Activated CD8-positive, alpha-beta T cell treated with anti-CD3 and anti-CD28 coated beads for 36 hours (primary cell): ENCODE measurements at regions not wholly inside any gene's neighbourhood (a gene's known extent, or its start where the extent isn't known, plus 50 kb on each side); places are given as distances from the start of the nearest gene placed in this dataset.

ENCODE experiments used
- ATAC-seq: fragments of 200-7000 bp; cut with Tn5 transposase; one replicate; pipeline ENCODE4 v1.10.0; 2021; ENCODE audit warnings: mild to moderate bottlenecking, moderate library complexity
- CTCF ChIA-PET: fragments of 350-600 bp; sonication (Branson Sonifier 250); formaldehyde crosslinking; loops from one replicate; lab custom pipeline; 2021; ENCODE audit warnings: antibody characterized with exemption; lab: Charles Lee
- POLR2A ChIA-PET: fragments of 350-600 bp; sonication (Branson Sonifier 250); formaldehyde crosslinking; loops from one replicate; lab custom pipeline; 2021; ENCODE audit warnings: antibody characterized with exemption; lab: Charles Lee
- DNase-seq: peaks from one replicate; pipeline ENCODE4 v3.0.0-alpha.2; 2020
- H3K27ac Mint-ChIP-seq: one replicate; pipeline ENCODE4 v1.8.0; 2021; ENCODE audit warnings: mild to moderate bottlenecking, mixed read lengths
- H3K27me3 Mint-ChIP-seq: one replicate; pipeline ENCODE4 v1.8.0; 2021; ENCODE audit warnings: mixed read lengths
- H3K36me3 Mint-ChIP-seq: one replicate; pipeline ENCODE4 v1.8.0; 2021; ENCODE audit warnings: low read depth, mixed read lengths
- H3K4me1 Mint-ChIP-seq: one replicate; pipeline ENCODE4 v1.8.0; 2021; ENCODE audit warnings: low read depth, mixed read lengths
- H3K4me3 Mint-ChIP-seq: one replicate; pipeline ENCODE4 v1.8.0; 2021; ENCODE audit warnings: mild to moderate bottlenecking, moderate library complexity, mixed read lengths
- H3K9me3 Mint-ChIP-seq: one replicate; pipeline ENCODE4 v1.8.0; 2021; ENCODE audit warnings: mixed read lengths
- intact Hi-C: fragments of 100-400 bp; cut with micrococcal nuclease; formaldehyde crosslinking; loops from one replicate; pipeline ENCODE4 v1.10.0; 2022
- TF ChIP-seq, protein P1 (sequence below): fragments of 200-600 bp; IDR thresholded peaks from one replicate; pipeline ENCODE4 v1.8.0; 2022; ENCODE audit warnings: antibody characterized with exemption, mild to moderate bottlenecking

DNA sequence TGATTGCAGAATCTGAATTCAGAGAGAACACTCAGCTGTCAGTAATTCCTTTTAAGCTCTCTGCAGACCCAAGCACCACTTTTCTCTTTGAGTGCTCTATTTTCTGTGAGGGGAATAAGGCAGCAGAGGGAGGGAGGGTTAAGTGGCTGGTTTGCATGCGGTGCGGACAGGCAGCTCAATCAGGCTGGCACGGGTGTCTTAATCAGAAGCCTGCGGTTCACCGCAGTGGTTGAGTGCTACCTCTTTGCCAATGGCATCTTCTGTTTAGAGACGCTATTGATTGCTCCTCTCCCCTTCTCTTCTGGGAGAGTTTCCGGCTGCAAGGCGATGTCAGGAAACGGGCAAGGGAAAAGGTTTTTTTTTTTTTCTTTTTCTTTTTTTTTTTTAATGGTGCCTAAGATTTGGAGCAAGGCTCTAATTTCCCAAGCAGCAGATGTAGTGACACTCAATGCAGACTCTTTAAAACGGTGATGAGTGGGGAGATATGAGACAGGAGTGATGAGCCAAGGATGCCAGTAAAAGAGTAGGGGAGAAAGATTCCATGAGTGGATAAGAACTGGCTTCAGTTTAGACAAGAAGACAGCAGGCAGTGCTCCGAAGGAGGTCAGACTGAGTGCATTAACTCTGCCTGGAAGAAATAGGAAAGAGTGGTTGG, 533.7 kb upstream of the SEL1L start:
- intact Hi-C loops, result no loop called here
- Mint-ChIP-seq H3K27ac (no peak overlapping the region), H3K27me3 (no peaks in the 10 kb centered on the region), H3K9me3 (peaks cover 8% of the 10 kb centered on the region), H3K36me3 (no peaks in the 10 kb centered on the region), H3K4me1 (no peaks in the 10 kb centered on the region), H3K4me3 (no peak overlapping the region)
- DNase-seq (no peak), ATAC-seq (no peak)
- TF ChIP-seq, protein P1, sequence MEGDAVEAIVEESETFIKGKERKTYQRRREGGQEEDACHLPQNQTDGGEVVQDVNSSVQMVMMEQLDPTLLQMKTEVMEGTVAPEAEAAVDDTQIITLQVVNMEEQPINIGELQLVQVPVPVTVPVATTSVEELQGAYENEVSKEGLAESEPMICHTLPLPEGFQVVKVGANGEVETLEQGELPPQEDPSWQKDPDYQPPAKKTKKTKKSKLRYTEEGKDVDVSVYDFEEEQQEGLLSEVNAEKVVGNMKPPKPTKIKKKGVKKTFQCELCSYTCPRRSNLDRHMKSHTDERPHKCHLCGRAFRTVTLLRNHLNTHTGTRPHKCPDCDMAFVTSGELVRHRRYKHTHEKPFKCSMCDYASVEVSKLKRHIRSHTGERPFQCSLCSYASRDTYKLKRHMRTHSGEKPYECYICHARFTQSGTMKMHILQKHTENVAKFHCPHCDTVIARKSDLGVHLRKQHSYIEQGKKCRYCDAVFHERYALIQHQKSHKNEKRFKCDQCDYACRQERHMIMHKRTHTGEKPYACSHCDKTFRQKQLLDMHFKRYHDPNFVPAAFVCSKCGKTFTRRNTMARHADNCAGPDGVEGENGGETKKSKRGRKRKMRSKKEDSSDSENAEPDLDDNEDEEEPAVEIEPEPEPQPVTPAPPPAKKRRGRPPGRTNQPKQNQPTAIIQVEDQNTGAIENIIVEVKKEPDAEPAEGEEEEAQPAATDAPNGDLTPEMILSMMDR, result no peak
- POLR2A ChIA-PET, result no interaction called here
- CTCF ChIA-PET, result no interaction called here

DNA sequence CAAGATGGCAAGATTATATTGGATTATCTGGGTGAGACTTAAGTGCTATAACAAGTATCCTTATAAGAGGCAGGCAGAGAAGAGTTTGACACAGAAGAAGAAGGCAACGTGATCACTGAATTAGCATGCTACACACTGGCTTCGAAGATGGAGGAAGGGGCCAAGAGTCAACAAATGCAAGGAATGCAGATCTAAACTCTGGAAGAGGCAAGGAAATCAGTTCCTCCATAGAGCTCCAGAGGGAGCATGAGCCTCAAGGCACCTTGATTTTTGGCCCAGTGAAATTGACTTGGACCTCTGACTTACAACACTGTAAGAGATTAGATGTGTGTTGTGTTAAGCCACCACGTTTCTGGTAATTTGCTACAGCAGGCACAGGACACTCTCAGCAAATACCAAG, 536.4 kb upstream of the SEL1L start:
- peaks cover 3% of the 10 kb centered on the region for H3K9me3 Mint-ChIP-seq
- no peaks in the 10 kb centered on the region for H3K36me3 Mint-ChIP-seq
- ChIA-PET CTCF (interaction anchor here (0.6 kb wide), 1 partner anchor 80 kb away, joined by 3 read pairs; no protein-coding TSS in a partner anchor), POLR2A (no interaction called here)
- no peak overlapping the region for H3K4me3 Mint-ChIP-seq
- TF ChIP-seq, protein P1, result no peak
- no peak for DNase-seq
- H3K27me3 Mint-ChIP-seq, result no peaks in the 10 kb centered on the region
- H3K27ac Mint-ChIP-seq, result no peak overlapping the region
- intact Hi-C loops, result no loop called here
- no peaks in the 10 kb centered on the region for H3K4me1 Mint-ChIP-seq
- ATAC-seq, result no peak

DNA sequence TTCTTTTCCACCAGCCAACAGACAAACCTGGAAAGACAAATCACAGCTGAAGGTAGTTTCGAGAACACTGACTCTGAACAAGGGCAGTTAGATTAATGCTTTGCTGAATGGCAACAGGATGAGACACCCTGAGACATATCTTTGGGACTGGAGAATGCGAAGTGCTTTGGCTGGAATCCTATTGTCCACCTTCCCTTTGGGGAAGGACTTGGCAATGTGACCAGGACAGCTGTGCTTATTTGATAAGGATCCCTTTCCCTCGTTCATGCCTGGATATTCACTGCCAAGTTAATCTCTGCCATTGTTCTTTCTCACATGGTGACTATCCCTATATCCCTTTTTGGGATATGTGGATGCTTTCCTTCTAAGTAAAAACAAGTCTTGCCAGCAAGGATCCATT, 537.1 kb upstream of the SEL1L start:
- Mint-ChIP-seq H3K4me1 (no peaks in the 10 kb centered on the region), H3K4me3 (no peak overlapping the region), H3K27ac (no peak overlapping the region), H3K36me3 (no peaks in the 10 kb centered on the region), H3K27me3 (no peaks in the 10 kb centered on the region), H3K9me3 (no peaks in the 10 kb centered on the region)
- ChIA-PET CTCF (interaction anchor here (0.6 kb wide), 1 partner anchor 80 kb away, joined by 3 read pairs; no protein-coding TSS in a partner anchor), POLR2A (no interaction called here)
- DNase-seq (no peak), ATAC-seq (no peak)
- intact Hi-C loops, result no loop called here
- TF ChIP-seq, protein P1, result no peak

DNA sequence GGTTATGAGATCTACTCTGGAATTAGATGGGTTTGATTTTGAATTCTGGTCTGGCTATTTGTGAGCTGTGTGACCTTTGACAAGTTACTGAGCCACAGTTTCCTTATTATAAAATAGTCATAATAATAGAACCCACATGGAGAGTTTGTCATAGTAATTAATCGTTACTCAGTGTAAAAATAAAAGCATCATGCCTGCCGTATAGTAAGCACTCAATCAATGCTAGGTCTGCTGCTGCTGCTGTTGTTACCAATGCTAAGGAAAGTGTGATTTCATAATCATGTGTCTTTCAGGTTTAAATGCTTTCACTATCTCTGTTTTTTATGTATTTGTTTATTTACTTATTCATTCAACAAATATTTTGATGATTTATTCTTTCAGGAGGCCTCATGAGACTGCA, 539.9 kb upstream of the SEL1L start:
- no peak overlapping the region for H3K27ac Mint-ChIP-seq
- intact Hi-C loops, result no loop called here
- ATAC-seq (no peak), DNase-seq (no peak)
- no peaks in the 10 kb centered on the region for H3K4me1 Mint-ChIP-seq
- POLR2A ChIA-PET, result no interaction called here
- CTCF ChIA-PET, result no interaction called here
- TF ChIP-seq, protein P1, result no peak
- no peaks in the 10 kb centered on the region for H3K36me3 Mint-ChIP-seq
- no peaks in the 10 kb centered on the region for H3K9me3 Mint-ChIP-seq
- H3K4me3 Mint-ChIP-seq, result no peak overlapping the region
- H3K27me3 Mint-ChIP-seq, result no peaks in the 10 kb centered on the region

DNA sequence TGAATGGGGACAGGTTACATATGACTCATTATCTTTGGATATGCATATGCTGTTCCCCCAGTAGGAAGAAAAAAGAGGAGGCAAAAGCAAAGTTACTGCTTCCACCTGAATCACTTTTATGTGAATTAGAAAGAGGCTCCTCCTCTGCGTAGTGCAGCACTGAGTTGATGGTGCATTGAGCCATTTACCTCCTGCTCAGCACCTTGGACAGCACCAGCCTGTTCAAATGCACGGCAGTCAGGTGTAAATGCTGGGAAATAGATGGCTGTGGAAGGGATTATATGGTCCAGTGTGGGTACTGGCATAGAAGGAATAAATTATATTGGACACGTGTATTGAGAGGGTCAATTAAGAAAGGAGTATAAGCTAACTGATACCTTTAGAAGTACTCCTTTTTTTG, 541.9 kb upstream of the SEL1L start:
- intact Hi-C loops, result no loop called here
- H3K4me1 Mint-ChIP-seq, result no peaks in the 10 kb centered on the region
- peaks cover 3% of the 10 kb centered on the region for H3K9me3 Mint-ChIP-seq
- no peaks in the 10 kb centered on the region for H3K27me3 Mint-ChIP-seq
- H3K36me3 Mint-ChIP-seq, result no peaks in the 10 kb centered on the region
- TF ChIP-seq, protein P1, result no peak
- no peak overlapping the region for H3K4me3 Mint-ChIP-seq
- ATAC-seq (no peak), DNase-seq (peak; percentile 28)
- no peak overlapping the region for H3K27ac Mint-ChIP-seq
- ChIA-PET CTCF (no interaction called here), POLR2A (no interaction called here)
